Tibial nerve (tissue), 4 donors: ENCODE measurements at regions not wholly inside any gene's neighbourhood (a gene's known extent, or its start where the extent isn't known, plus 50 kb on each side); places are given as distances from the start of the nearest gene placed in this dataset.

ENCODE experiments used
- DNase-seq, 2 donors: peaks; one replicate each; pipeline ENCODE4 v3.0.0-alpha.2; 2019; ENCODE audit warnings: low spot score in 2 of 2
- H3K27ac ChIP-seq, 4 donors: fragments of 200-600 bp; sonication (generic) in 3 of 4; one replicate each; pipeline ENCODE4 v1.5.1; 2017 to 2019; ENCODE audit warnings: mild to moderate bottlenecking in 1 of 4
- H3K27me3 ChIP-seq, 2 donors: fragments of 200-600 bp; sonication (generic) in 1 of 2; one replicate each; pipeline versions ENCODE4 v1.5.1 to v1.6.0; 2017 to 2019
- H3K36me3 ChIP-seq, 3 donors: fragments of 200-600 bp; sonication (generic); one replicate each; pipeline ENCODE4 v1.5.1; 2018 to 2019
- H3K4me1 ChIP-seq, 4 donors: fragments of 200-600 bp; sonication (generic) in 3 of 4; one replicate each; pipeline ENCODE4 v1.5.1; 2017 to 2019
- H3K4me3 ChIP-seq, 4 donors: fragments of 200-600 bp; sonication (generic) in 3 of 4; one replicate each; pipeline ENCODE4 v1.5.1; 2017 to 2019; ENCODE audit warnings: mild to moderate bottlenecking in 1 of 4, moderate library complexity in 1 of 4
- H3K9me3 ChIP-seq, 4 donors: fragments of 200-600 bp; sonication (generic) in 3 of 4; one replicate each; pipeline ENCODE4 v1.5.1; 2017 to 2019
- EP300 ChIP-seq, 2 donors: sonication (generic); formaldehyde crosslinking; IDR thresholded peaks; one replicate each; pipeline ENCODE4 v1.6.1; 2017; ENCODE audit warnings: antibody characterized with exemption in 2 of 2, mild to moderate bottlenecking in 1 of 2
- POLR2A ChIP-seq, 2 donors: fragments of 450-650 bp; IDR thresholded peaks; one replicate each; pipeline ENCODE4 v1.6.1; 2017; ENCODE audit warnings: antibody characterized with exemption in 2 of 2, mild to moderate bottlenecking in 2 of 2, moderate library complexity in 2 of 2
- WGBS, 2 donors: methylation state at CpG; one replicate each; pipeline ENCODE4 v1.1.5; 2018; 5-methylcytosine and 5-hydroxymethylcytosine counted together
- TF ChIP-seq, protein P1 (sequence below), 5 experiments: fragments of 200-600 bp in 3 of 5; fragments of 450-650 bp in 2 of 5; sonication (generic) in 3 of 5; IDR thresholded peaks; one replicate each; pipeline ENCODE4 v1.5.1; 2016 to 2019; ENCODE audit warnings: antibody characterized with exemption in 5 of 5, mild to moderate bottlenecking in 3 of 5, moderate library complexity in 2 of 5

DNA sequence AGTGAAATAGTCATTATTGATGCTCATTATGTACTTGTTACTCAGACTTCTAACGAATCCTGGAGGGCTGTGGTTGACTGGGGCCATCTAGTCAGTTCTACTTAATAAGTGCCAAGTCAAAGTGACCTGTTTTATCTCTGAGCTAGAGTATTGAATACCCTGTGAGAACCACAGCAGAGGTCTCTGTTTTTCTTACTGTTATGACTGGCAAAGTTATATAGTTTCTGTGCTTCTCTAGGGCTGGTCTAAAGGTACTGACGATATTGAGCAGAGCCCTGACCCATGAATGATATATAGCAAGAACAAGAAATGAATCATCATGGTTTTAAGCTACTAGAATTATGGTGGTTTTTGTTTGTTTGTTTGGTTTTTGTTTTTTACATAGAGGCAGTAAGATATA is 555.8 kb downstream of the PLA2G4A start:
- Histone ChIP-seq H3K9me3 (no peaks in the 10 kb centered on the region), H3K27ac (no peak overlapping the region), H3K36me3 (no peaks in the 10 kb centered on the region), H3K4me1 (no peaks in the 10 kb centered on the region), H3K27me3 (no peaks in the 10 kb centered on the region), H3K4me3 (no peak overlapping the region)
- DNase-seq, result no peak
- WGBS, 2 donors, result 74 to 84% methylated on average over 2 of the region's 2 CpGs
- no peak for TF ChIP-seq POLR2A (IDR thresholded peaks at IDR 0.05)
- TF ChIP-seq EP300 (IDR thresholded peaks at IDR 0.05), result no peak
- TF ChIP-seq, protein P1, sequence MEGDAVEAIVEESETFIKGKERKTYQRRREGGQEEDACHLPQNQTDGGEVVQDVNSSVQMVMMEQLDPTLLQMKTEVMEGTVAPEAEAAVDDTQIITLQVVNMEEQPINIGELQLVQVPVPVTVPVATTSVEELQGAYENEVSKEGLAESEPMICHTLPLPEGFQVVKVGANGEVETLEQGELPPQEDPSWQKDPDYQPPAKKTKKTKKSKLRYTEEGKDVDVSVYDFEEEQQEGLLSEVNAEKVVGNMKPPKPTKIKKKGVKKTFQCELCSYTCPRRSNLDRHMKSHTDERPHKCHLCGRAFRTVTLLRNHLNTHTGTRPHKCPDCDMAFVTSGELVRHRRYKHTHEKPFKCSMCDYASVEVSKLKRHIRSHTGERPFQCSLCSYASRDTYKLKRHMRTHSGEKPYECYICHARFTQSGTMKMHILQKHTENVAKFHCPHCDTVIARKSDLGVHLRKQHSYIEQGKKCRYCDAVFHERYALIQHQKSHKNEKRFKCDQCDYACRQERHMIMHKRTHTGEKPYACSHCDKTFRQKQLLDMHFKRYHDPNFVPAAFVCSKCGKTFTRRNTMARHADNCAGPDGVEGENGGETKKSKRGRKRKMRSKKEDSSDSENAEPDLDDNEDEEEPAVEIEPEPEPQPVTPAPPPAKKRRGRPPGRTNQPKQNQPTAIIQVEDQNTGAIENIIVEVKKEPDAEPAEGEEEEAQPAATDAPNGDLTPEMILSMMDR (IDR thresholded peaks at IDR 0.05), result no peak

DNA sequence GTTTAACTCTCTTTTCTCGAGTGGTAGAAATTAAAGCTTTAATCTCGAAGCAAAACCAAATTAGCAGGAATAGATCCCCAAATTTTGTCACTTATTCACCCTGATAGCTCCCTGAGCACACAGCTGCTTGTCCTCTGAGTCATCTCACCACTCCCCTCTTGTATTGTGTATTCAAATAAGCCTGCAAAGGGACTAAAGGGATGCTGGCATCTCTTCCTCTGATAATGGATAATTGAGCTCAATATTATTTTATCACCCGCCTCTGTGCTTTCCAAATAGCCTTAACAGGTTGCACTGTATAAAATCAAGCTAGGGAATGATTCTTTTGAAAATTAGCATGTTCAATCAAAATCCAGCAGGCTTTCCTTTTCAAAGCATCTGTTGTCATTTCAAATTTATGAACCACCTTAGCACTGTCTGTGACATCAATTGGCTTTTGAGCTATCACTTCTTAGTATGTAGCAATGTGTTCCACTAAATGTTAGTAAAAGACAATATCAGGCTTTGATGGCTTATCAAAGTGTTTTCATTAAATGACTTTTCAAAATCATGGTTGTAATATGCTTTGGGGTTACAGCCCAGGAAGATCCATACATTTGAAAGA is 561.6 kb downstream of the PLA2G4A start:
- no peak for DNase-seq
- Histone ChIP-seq H3K27me3 (no peaks in the 10 kb centered on the region), H3K4me1 (no peaks in the 10 kb centered on the region), H3K9me3 (no peaks in the 10 kb centered on the region), H3K4me3 (no peak overlapping the region), H3K36me3 (no peaks in the 10 kb centered on the region), H3K27ac (no peak overlapping the region)
- TF ChIP-seq EP300 (IDR thresholded peaks at IDR 0.05) (no peak), POLR2A (IDR thresholded peaks at IDR 0.05) (no peak)
- TF ChIP-seq, protein P1 (IDR thresholded peaks at IDR 0.05), result no peak
- WGBS, 2 donors, result 39 to 42% methylated on average over 3 of the region's 3 CpGs

DNA sequence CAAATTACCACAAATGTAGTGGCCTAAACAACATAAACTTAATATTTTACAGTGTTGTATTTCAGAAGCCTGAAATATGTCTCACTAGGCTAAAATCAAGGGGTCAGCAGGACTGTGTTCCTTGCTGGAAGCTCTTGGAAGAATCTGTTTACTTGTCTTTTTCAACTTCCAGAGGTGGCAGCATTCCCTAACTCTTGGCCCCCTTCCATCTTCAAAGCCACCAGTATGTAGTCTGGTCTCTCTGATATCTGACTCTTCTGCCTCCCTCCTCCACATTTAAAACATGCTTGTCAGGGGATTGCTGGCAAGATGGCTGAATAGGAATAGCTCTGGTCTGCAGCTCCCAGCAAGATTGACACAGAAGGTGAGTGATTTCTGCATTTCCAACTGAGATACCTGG is 567.5 kb downstream of the PLA2G4A start:
- DNase-seq, result no peak
- no peaks in the 10 kb centered on the region for H3K36me3 ChIP-seq
- no peaks in the 10 kb centered on the region for H3K27me3 ChIP-seq
- no peak overlapping the region for H3K4me3 ChIP-seq
- H3K4me1 ChIP-seq, result no peaks in the 10 kb centered on the region
- H3K27ac ChIP-seq, result no peak overlapping the region
- TF ChIP-seq POLR2A (IDR thresholded peaks at IDR 0.05) (no peak), EP300 (IDR thresholded peaks at IDR 0.05) (no peak)
- TF ChIP-seq, protein P1 (IDR thresholded peaks at IDR 0.05), result no peak
- H3K9me3 ChIP-seq, result no peaks in the 10 kb centered on the region

DNA sequence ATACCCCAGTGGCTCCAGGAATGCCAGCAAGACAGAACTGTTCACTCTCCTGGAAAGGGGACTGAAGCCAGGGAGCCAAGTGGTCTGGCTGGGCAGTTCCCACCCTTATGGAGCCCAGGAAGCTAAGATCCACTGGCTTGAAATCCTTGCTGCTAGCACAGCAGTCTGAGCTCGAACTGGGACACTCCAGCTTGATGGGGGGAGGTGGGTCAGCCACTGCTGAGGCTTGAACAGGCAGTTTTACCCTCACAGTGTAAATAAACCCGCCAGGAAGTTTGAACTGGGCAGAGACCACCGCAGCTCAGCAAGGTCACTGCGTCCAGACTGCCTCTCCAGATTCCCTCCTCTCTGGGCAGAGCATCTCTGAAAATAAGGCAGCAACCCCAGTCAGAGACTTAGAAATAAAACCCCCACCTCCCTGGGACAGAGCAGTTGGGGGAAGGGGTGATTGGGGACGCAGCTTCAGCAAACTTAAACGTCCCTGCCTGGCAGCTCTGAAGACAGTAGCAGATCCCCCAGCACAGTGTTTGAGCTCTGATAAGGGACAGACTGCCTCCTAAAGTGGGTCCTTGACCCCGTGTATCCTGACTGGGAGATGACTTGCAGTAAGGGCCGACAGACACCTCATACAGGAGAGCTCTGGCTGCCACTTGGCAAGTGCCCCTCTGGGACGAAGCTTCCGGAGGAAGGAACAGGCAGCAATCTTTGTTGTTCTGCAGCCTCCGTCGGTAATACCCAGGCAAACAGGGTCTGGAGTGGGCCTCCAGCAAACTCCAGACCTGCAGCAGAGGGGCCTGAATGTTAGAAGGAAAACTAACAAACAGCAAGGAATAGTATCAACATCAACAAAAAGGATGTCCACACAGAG is 568.4 kb downstream of the PLA2G4A start:
- Histone ChIP-seq H3K36me3 (no peaks in the 10 kb centered on the region), H3K27ac (no peak overlapping the region), H3K4me3 (no peak overlapping the region), H3K27me3 (no peaks in the 10 kb centered on the region), H3K4me1 (no peaks in the 10 kb centered on the region), H3K9me3 (no peaks in the 10 kb centered on the region)
- TF ChIP-seq, protein P1 (IDR thresholded peaks at IDR 0.05), result no peak
- no peak for TF ChIP-seq EP300 (IDR thresholded peaks at IDR 0.05)
- TF ChIP-seq POLR2A (IDR thresholded peaks at IDR 0.05), result no peak
- DNase-seq, result no peak
- WGBS, 2 donors, result 58 to 79% methylated on average over 11 to 12 of the region's 12 CpGs
